GM12873 (cell line): ENCODE measurements at regions not wholly inside any gene's neighbourhood (a gene's known extent, or its start where the extent isn't known, plus 50 kb on each side); places are given as distances from the start of the nearest gene placed in this dataset.

Source experiments
- TF ChIP-seq, protein P1 (sequence below): IDR thresholded peaks from 2 replicates; pipeline ENCODE4 v1.5.1; 2012; ENCODE audit warnings: low read depth, mild to moderate bottlenecking, moderate library complexity, low read length, control low read depth; ENCODE audit not compliant: insufficient read depth; ENCODE audit errors: missing control alignments

DNA sequence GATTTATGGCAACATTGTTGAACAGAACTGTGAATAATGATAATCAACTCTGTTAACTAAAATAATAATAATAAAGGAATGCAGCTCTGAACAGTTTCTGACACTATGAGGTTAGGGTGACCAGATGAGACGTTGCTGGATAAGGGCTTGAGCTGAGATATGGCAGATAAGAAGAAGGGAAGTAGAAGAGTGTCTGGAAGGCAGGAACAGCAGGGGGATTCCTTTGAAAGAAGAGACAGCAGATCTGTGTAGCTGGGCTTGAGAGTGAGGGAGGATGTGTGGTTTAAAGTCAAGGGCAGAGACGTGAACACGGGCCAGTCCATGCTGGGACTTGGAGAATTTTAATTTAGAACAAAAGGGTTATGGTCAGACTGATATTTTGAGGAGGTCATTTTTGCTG lies 273.1 kb upstream of the SLC14A2 start:
- TF ChIP-seq, protein P1, sequence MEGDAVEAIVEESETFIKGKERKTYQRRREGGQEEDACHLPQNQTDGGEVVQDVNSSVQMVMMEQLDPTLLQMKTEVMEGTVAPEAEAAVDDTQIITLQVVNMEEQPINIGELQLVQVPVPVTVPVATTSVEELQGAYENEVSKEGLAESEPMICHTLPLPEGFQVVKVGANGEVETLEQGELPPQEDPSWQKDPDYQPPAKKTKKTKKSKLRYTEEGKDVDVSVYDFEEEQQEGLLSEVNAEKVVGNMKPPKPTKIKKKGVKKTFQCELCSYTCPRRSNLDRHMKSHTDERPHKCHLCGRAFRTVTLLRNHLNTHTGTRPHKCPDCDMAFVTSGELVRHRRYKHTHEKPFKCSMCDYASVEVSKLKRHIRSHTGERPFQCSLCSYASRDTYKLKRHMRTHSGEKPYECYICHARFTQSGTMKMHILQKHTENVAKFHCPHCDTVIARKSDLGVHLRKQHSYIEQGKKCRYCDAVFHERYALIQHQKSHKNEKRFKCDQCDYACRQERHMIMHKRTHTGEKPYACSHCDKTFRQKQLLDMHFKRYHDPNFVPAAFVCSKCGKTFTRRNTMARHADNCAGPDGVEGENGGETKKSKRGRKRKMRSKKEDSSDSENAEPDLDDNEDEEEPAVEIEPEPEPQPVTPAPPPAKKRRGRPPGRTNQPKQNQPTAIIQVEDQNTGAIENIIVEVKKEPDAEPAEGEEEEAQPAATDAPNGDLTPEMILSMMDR = no peak

DNA sequence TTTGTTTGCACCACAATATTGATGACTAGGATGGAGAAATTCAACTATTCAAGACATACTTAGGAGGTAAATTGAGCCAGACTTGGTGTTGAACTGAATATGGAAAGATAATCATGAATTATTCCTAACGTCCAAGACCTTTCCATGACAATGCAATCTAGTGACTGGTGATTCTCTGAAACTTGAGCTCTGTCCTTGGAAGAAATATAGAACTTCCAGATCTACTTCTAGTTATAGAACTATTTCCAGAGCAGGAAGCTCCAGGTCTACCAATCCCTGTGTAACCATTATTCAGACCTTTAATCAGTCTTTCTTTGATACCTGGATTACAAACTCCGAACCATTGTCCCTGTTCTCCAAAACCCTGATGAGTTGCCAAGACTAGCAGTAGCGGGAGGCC lies 272.6 kb upstream of the SLC14A2 start:
- TF ChIP-seq, protein P1 = no peak

DNA sequence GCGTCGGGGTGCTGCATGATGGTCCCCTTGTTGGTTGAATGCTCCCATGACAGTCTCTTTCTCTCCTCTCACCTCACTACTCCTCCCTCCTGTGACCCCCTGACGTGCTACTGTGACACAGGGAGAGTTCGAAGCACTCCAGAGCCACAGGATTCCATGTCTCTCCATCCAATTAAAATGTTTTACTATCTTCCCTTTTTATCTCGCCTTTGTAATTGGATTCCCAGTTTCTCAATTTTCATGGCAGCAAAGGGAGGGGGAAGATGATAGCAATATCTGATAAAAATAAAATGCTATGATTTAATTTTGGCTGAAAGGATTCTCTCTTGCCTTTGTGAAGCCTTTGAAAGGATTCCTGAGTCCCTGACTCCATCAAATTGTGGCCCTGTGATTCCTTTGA lies 271.9 kb upstream of the SLC14A2 start:
- TF ChIP-seq, protein P1 = no peak

DNA sequence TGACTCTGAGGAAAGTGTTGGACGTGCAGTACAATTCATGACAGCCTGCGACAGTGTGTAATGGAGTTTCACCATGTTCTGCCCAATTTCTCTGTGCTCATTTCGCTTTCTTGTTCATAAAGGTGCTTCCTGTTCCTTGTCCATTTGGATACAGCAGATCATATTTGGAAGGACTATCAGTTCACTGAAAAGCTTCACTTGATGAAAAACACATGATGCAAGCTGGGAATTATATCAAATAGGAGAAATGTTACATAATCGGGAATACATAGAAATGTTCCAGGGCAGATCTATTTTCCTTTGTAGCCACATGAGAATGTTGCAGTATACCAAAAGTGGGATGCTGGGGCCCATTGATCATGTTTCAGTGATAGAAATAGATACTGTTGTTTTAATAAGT lies 266.3 kb upstream of the SLC14A2 start:
- TF ChIP-seq, protein P1 = no peak

DNA sequence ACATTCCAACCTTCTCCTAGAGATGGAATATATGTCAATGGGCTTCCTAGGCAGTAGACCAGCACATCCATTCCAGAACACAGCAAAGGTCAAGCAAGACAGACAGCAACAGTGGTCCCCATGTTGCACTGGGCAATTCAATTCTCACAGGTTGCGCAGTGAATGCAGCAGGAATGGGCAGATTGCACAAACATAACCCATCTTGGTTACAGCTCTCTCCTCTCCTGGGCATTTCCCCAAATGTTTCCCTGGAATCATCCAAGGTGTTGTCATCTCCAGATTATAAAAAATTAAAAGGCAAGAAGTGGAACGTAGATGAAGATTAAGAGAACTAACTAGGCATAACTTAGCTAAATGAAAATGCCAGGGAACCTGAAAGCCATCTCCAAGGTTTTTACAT lies 265.8 kb upstream of the SLC14A2 start:
- TF ChIP-seq, protein P1 = no peak

DNA sequence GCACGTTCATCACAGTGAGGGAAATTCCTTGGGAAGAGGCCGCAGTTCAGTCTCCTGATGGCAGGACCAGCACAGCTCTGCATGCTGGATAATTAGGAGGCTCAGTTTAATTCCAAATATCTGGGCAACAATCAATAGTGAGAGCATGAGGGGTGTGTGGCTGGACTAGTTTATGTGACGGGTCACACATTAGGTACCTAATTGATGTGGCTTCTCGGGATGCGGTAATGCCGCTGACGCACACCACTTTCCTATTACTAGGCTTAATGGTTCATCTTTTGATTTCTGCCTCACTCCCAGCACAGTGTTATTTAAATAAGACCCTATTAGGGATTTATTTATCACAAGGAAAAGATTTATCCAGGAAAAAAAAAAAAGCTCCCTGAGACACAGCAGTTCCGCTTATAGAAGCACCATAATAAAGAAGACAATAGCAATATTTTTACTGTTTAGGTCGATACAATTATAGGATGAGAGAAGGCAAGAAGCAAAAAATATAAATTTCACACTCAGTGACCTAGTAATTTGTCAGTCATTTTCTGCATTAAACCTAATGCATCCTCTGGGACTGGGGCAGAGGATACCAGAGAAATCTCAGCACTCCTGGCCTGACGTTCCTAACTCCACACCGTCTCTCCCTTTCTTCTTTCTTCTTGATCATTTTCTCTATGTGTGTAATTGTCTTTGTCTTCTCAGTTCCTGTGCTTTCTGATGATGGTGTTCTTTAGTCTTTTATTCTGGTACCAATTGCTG lies 264.7 kb upstream of the SLC14A2 start:
- TF ChIP-seq, protein P1 = no peak

DNA sequence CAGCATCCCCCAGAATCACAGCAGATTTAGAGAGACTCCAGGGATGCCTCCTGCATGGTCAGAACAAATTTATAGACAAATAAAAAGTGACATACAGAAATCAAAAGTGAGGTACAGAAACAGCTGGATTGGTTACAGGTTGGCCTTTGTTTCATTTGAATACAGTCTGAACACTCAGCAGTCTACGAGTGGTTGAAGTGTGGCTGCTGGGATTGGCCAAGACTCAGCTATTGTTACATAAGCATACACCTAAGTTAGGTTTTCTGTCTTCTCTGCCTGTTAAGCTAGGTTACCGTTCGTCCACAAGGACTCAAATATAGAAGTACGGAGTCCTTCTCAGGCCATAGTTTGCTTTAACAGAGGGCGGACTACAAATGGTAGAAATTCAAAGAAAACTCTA lies 262.4 kb upstream of the SLC14A2 start:
- TF ChIP-seq, protein P1 = no peak
